ENCODE measurements at regions not wholly inside any gene's neighbourhood (a gene's known extent, or its start where the extent isn't known, plus 50 kb on each side); places are given as distances from the start of the nearest gene placed in this dataset.

GRCh38 chr4:103324811-103325210 lies 126.7 kb upstream of the CENPE start:
- TF ChIP-seq CTCF (IDR thresholded peaks at IDR 0.05; ENCODE audit: low read depth, low read length), result no peak
- DNase-seq (ENCODE audit: low read depth in 2 of 2), result no peak
- no peak overlapping the region for H3K4me3 ChIP-seq (replicated peaks in 1 of 2; ENCODE audit: low read depth in 2 of 2, low read length in 2 of 2)

GRCh38 chr4:103318327-103318726 lies 120.2 kb upstream of the CENPE start:
- H3K4me3 ChIP-seq (replicated peaks in 1 of 2; ENCODE audit: low read depth in 2 of 2, low read length in 2 of 2), result no peak overlapping the region
- TF ChIP-seq CTCF (IDR thresholded peaks at IDR 0.05; ENCODE audit: low read depth, low read length), result no peak
- DNase-seq (ENCODE audit: low read depth in 2 of 2), result no peak

GRCh38 chr4:103308248-103308561 lies 110.1 kb upstream of the CENPE start:
- no peak for DNase-seq (ENCODE audit: low read depth in 2 of 2)
- no peak for TF ChIP-seq CTCF (IDR thresholded peaks at IDR 0.05; ENCODE audit: low read depth, low read length)

GRCh38 chr4:103307453-103308247 lies 109.5 kb upstream of the CENPE start:
- no peak for TF ChIP-seq CTCF (IDR thresholded peaks at IDR 0.05; ENCODE audit: low read depth, low read length)
- no peak for DNase-seq (ENCODE audit: low read depth in 2 of 2)
- H3K4me3 ChIP-seq (replicated peaks in 1 of 2; ENCODE audit: low read depth in 2 of 2, low read length in 2 of 2), result no peak overlapping the region

More at GRCh38 chr4:103308248-103308561, 110.1 kb upstream of the CENPE start:
- H3K4me3 ChIP-seq (replicated peaks in 1 of 2; ENCODE audit: low read depth in 2 of 2, low read length in 2 of 2), result no peak overlapping the region

GRCh38 chr4:103306870-103307375 lies 108.8 kb upstream of the CENPE start:
- DNase-seq (ENCODE audit: low read depth in 2 of 2), result no peak
- H3K4me3 ChIP-seq (replicated peaks in 1 of 2; ENCODE audit: low read depth in 2 of 2, low read length in 2 of 2), result no peak overlapping the region
- TF ChIP-seq CTCF (IDR thresholded peaks at IDR 0.05; ENCODE audit: low read depth, low read length), result no peak

GRCh38 chr4:103305355-103305754 lies 107.2 kb upstream of the CENPE start:
- H3K4me3 ChIP-seq (replicated peaks in 1 of 2; ENCODE audit: low read depth in 2 of 2, low read length in 2 of 2), result no peak overlapping the region
- no peak for TF ChIP-seq CTCF (IDR thresholded peaks at IDR 0.05; ENCODE audit: low read depth, low read length)
- DNase-seq (ENCODE audit: low read depth in 2 of 2), result no peak

- no peak overlapping the region for H3K4me3 ChIP-seq (replicated peaks in 1 of 2; ENCODE audit: low read depth in 2 of 2, low read length in 2 of 2)
- no peak for DNase-seq (ENCODE audit: low read depth in 2 of 2)
- no peak for TF ChIP-seq CTCF (IDR thresholded peaks at IDR 0.05; ENCODE audit: low read depth, low read length)
Measured at GRCh38 chr4:103303011-103303410, 104.9 kb upstream of the CENPE start.

Data from cardiac fibroblast (primary cell).